PC-3 (cell line): ENCODE measurements at regions not wholly inside any gene's neighbourhood (a gene's known extent, or its start where the extent isn't known, plus 50 kb on each side); places are given as distances from the start of the nearest gene placed in this dataset.

ENCODE experiments used
- ATAC-seq: fragments of 200-7000 bp; cut with Tn5 transposase; 2 replicates; pipeline ENCODE4 v1.9.1; 2020; ENCODE audit warnings: mild to moderate bottlenecking, moderate library complexity
- BruUV-seq: library from RNA; stranded (reverse); fragments of 400-500 nt; replicated peaks from 2 replicates; lab custom pipeline; 2021; lab: Mats Ljungman, UMichigan
- CTCF ChIA-PET: fragments of 300-600 bp; sonication (Branson Sonifier 250); formaldehyde crosslinking; loops from one replicate; lab custom pipeline; 2022; ENCODE audit warnings: antibody characterized with exemption; lab: Charles Lee
- POLR2A ChIA-PET: fragments of 300-600 bp; sonication (Branson Sonifier 250); formaldehyde crosslinking; loops from one replicate; lab custom pipeline; 2022; ENCODE audit warnings: antibody characterized with exemption; ENCODE audit not compliant: unreplicated experiment; lab: Charles Lee
- DNase-seq: peaks from one replicate; pipeline ENCODE4 v3.0.0-alpha.2; 2015
- H2AFZ ChIP-seq: fragments of 300-600 bp; sonication (generic); 2 replicates; pipeline ENCODE4 v1.6.0; 2016; ENCODE audit warnings: antibody characterized with exemption, low read length
- H3F3A ChIP-seq: fragments of 300-600 bp; sonication (generic); one replicate; pipeline ENCODE4 v1.6.0; 2017; ENCODE audit warnings: antibody characterized with exemption, low read length, control low read depth, mild to moderate bottlenecking; ENCODE audit not compliant: unreplicated experiment
- H3K27ac ChIP-seq: fragments of 300-600 bp; sonication (generic); 2 replicates; pipeline ENCODE4 v1.5.1; 2016; ENCODE audit warnings: mild to moderate bottlenecking, low read length
- H3K27me3 ChIP-seq: fragments of 300-600 bp; sonication (generic); 2 replicates; pipeline ENCODE4 v1.6.1; 2016; ENCODE audit warnings: low read length, mixed read lengths
- H3K36me3 ChIP-seq: fragments of 300-600 bp; sonication (generic); 2 replicates; pipeline ENCODE4 v1.6.1; 2016; ENCODE audit warnings: low read depth, mixed run types, low read length, mixed read lengths
- H3K4me1 ChIP-seq: fragments of 300-600 bp; sonication (generic); 2 replicates; pipeline ENCODE4 v1.5.1; 2016; ENCODE audit warnings: low read length; ENCODE audit not compliant: insufficient read depth
- H3K4me2 ChIP-seq: fragments of 300-600 bp; sonication (generic); 2 replicates; pipeline ENCODE4 v1.6.0; 2016; ENCODE audit warnings: low read length
- H3K4me3 ChIP-seq: fragments of 300-600 bp; sonication (generic); 2 replicates; pipeline ENCODE4 v1.5.1; 2016; ENCODE audit warnings: mild to moderate bottlenecking, low read length, mixed read lengths
- H3K79me2 ChIP-seq: fragments of 300-600 bp; sonication (generic); 2 replicates; pipeline ENCODE4 v1.6.1; 2017; ENCODE audit warnings: low read length, mixed read lengths
- H3K9ac ChIP-seq: fragments of 300-600 bp; sonication (generic); 2 replicates; pipeline ENCODE4 v1.6.0; 2016; ENCODE audit warnings: mild to moderate bottlenecking, low read length
- H3K9me2 ChIP-seq: fragments of 300-600 bp; sonication (generic); replicated peaks from 2 replicates; pipeline ENCODE4 v1.6.1; 2016; ENCODE audit warnings: mixed run types, low read length, mixed read lengths
- H3K9me3 ChIP-seq: fragments of 300-600 bp; sonication (generic); 2 replicates; pipeline ENCODE4 v1.6.1; 2016; ENCODE audit warnings: low read length, mixed read lengths
- H4K20me1 ChIP-seq: fragments of 300-600 bp; sonication (generic); 2 replicates; pipeline ENCODE4 v1.6.1; 2016; ENCODE audit warnings: low read length, mixed read lengths
- EZH2 ChIP-seq: fragments of 300-600 bp; sonication (generic); IDR thresholded peaks from one replicate; pipeline ENCODE4 v1.6.1; 2017; ENCODE audit warnings: antibody characterized with exemption, mild to moderate bottlenecking, low read length; ENCODE audit not compliant: unreplicated experiment
- EZH2phosphoT487 ChIP-seq: fragments of 300-600 bp; sonication (generic); IDR thresholded peaks from 2 replicates; pipeline ENCODE4 v1.6.1; 2018; ENCODE audit warnings: mild to moderate bottlenecking, antibody characterized with exemption, low read length, borderline replicate concordance
- intact Hi-C: fragments of 100-400 bp; cut with micrococcal nuclease; formaldehyde crosslinking; loops from 2 replicates; pipeline ENCODE4 v1.9.0; 2023
- TF ChIP-seq, protein P1 (sequence below): fragments of 300-600 bp; sonication (generic); conservative IDR thresholded peaks from 2 replicates; pipeline ENCODE4 v1.5.1; 2017; ENCODE audit warnings: antibody characterized with exemption, low read depth, mild to moderate bottlenecking, low read length

DNA sequence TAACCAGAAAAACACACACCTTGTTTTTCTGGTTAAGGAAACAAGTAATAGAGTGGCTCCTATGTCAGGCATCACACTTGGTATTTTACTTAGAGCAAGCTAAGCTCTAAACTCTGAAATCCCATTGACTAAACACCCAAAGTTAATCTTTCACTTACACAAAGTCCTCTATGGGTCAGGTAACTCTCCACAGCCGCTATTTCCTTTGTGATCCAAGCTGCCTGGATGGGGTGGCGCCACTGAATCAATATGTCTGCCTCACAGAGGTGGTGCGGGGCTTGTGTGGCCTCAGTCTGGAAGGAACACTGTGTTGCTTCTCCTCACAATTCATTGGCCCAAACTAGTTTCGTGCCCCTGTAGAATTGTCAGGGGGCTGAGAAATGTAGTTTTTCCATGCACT lies 160.0 kb upstream of the E2F7 start:
- no peaks in the 10 kb centered on the region for H3F3A ChIP-seq
- intact Hi-C loops: no loop called here

DNA sequence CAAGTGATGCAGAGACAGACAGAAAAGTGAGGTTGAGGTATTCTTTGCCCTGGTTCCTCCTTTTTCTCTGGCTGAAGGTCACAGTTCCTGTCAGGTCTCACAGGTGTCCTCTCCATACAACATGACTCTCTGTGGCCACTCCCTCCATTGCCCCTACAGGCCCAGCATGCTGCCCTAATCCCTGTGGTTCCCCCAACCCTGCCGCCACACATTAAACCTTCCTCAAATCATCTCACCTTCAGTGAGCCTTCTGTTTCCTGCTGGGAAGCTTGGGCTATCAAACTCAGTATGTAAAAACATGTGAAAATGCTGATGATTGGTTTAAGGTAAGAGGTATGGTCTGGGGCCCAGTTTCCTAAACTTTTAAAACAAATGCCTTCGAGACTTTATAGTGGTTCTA lies 159.0 kb upstream of the E2F7 start:
- ChIA-PET POLR2A (no interaction called here), CTCF (no interaction called here)
- Histone ChIP-seq H3K79me2 (no peaks in the 10 kb centered on the region), H3K9me2 (no peaks in the 10 kb centered on the region), H3K27me3 (peaks cover 12% of the 10 kb centered on the region; the same call in 1 of the 2 replicates), H3F3A (no peaks in the 10 kb centered on the region), H3K4me1 (no peaks in the 10 kb centered on the region), H2AFZ (no peak overlapping the region), H3K27ac (no peak overlapping the region), H4K20me1 (no peaks in the 10 kb centered on the region), H3K4me3 (no peak overlapping the region), H3K4me2 (no peak overlapping the region), H3K9me3 (no peaks in the 10 kb centered on the region), H3K36me3 (no peaks in the 10 kb centered on the region), H3K9ac (no peak overlapping the region)
- ATAC-seq (no peak), DNase-seq (no peak)
- no TSS peak for BruUV-seq
- no peak for TF ChIP-seq EZH2
- TF ChIP-seq, protein P1, sequence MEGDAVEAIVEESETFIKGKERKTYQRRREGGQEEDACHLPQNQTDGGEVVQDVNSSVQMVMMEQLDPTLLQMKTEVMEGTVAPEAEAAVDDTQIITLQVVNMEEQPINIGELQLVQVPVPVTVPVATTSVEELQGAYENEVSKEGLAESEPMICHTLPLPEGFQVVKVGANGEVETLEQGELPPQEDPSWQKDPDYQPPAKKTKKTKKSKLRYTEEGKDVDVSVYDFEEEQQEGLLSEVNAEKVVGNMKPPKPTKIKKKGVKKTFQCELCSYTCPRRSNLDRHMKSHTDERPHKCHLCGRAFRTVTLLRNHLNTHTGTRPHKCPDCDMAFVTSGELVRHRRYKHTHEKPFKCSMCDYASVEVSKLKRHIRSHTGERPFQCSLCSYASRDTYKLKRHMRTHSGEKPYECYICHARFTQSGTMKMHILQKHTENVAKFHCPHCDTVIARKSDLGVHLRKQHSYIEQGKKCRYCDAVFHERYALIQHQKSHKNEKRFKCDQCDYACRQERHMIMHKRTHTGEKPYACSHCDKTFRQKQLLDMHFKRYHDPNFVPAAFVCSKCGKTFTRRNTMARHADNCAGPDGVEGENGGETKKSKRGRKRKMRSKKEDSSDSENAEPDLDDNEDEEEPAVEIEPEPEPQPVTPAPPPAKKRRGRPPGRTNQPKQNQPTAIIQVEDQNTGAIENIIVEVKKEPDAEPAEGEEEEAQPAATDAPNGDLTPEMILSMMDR: no peak
- TF ChIP-seq EZH2phosphoT487: no peak
- intact Hi-C loops: no loop called here

More for the DNA sequence above, 160.0 kb upstream of the E2F7 start:
- H3K79me2 ChIP-seq: no peaks in the 10 kb centered on the region
- no peak overlapping the region for H3K4me2 ChIP-seq
- DNase-seq (no peak), ATAC-seq (no peak)
- no peak overlapping the region for H2AFZ ChIP-seq
- H3K9me3 ChIP-seq: no peaks in the 10 kb centered on the region
- no TSS peak for BruUV-seq
- no peaks in the 10 kb centered on the region for H4K20me1 ChIP-seq
- H3K9me2 ChIP-seq: no peaks in the 10 kb centered on the region
- no peaks in the 10 kb centered on the region for H3K4me1 ChIP-seq
- ChIA-PET CTCF (no interaction called here), POLR2A (no interaction called here)
- H3K27ac ChIP-seq: no peak overlapping the region
- H3K27me3 ChIP-seq: peaks cover 22% of the 10 kb centered on the region
- TF ChIP-seq, protein P1: no peak
- TF ChIP-seq EZH2: no peak
- TF ChIP-seq EZH2phosphoT487: no peak
- no peak overlapping the region for H3K4me3 ChIP-seq
- no peaks in the 10 kb centered on the region for H3K36me3 ChIP-seq
- H3K9ac ChIP-seq: no peak overlapping the region

DNA sequence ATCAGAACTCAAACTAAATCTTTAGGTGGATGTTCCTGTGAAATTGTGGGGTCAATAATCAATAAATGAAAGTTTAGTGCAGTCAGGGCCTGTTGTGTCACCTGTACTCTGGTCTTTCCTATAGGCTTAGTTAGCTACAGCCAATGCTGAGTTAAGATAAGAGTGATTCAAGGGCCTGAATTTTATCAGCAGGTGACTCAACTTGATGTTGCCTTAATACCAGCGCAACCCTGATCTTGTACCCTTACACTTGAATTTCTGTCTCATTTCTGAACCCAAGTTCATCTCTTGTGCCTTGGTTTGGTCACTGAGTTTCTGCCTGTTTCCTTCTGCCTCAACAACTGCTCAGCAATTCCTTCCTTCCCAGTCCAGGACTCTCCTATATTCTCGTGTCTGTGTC lies 157.0 kb upstream of the E2F7 start:
- H3K4me2 ChIP-seq: no peak overlapping the region
- no peaks in the 10 kb centered on the region for H4K20me1 ChIP-seq
- DNase-seq (no peak), ATAC-seq (no peak)
- H3K27ac ChIP-seq: no peak overlapping the region
- H3K9ac ChIP-seq: no peak overlapping the region
- POLR2A ChIA-PET: no interaction called here
- no peaks in the 10 kb centered on the region for H3K9me3 ChIP-seq
- H3K4me1 ChIP-seq: no peaks in the 10 kb centered on the region
- intact Hi-C loops: no loop called here
- no peaks in the 10 kb centered on the region for H3K36me3 ChIP-seq
- no peaks in the 10 kb centered on the region for H3K79me2 ChIP-seq
- no peak overlapping the region for H2AFZ ChIP-seq
- H3K27me3 ChIP-seq: no peaks in the 10 kb centered on the region
- no peaks in the 10 kb centered on the region for H3F3A ChIP-seq
- no peaks in the 10 kb centered on the region for H3K9me2 ChIP-seq
- BruUV-seq: no TSS peak
- TF ChIP-seq, protein P1: no peak
- no peak for TF ChIP-seq EZH2phosphoT487
- no peak for TF ChIP-seq EZH2
- CTCF ChIA-PET: no interaction called here
- H3K4me3 ChIP-seq: no peak overlapping the region
